A549 (cell line): ENCODE measurements at regions not wholly inside any gene's neighbourhood (a gene's known extent, or its start where the extent isn't known, plus 50 kb on each side); places are given as distances from the start of the nearest gene placed in this dataset.

Experiments used
- CEBPB ChIP-seq, 2 experiments: fragments of >200 bp in 1 of 2; sonication (Bioruptor Twin) in 1 of 2; formaldehyde crosslinking in 1 of 2; IDR thresholded peaks; 2 replicates each; pipeline ENCODE4 v1.6.1; 2012 to 2016
- CTCF ChIP-seq: fragments of >200 bp; sonication (Bioruptor Twin); formaldehyde crosslinking; IDR thresholded peaks from 3 replicates; pipeline ENCODE4 v1.5.1; 2016
- ESRRA ChIP-seq: fragments of 150-350 bp; IDR thresholded peaks from 2 replicates; pipeline ENCODE4 v1.6.1; 2014; ENCODE audit warnings: mild to moderate bottlenecking, low read length, borderline replicate concordance
- HES2 ChIP-seq: fragments of >200 bp; sonication (Bioruptor Twin); formaldehyde crosslinking; IDR thresholded peaks from 2 replicates; pipeline ENCODE4 v1.6.1; 2016
- KDM1A ChIP-seq: fragments of 200-600 bp; sonication (generic); IDR thresholded peaks from 2 replicates; pipeline ENCODE4 v1.6.1; 2016; ENCODE audit warnings: low read depth, mild to moderate bottlenecking
- MAZ ChIP-seq: fragments of 150-350 bp; IDR thresholded peaks from 2 replicates; pipeline ENCODE4 v1.6.1; 2014; ENCODE audit warnings: antibody characterized with exemption, low read depth, low read length, borderline replicate concordance
- POLR2A ChIP-seq: IDR thresholded peaks from 2 replicates; pipeline ENCODE4 v1.6.1; 2012; ENCODE audit warnings: mild to moderate bottlenecking, low read length
- RARB ChIP-seq: fragments of 250-450 bp; sonication (Bioruptor Pico); IDR thresholded peaks from 2 replicates; pipeline ENCODE4 v1.8.0; 2021; ENCODE audit warnings: mild to moderate bottlenecking, moderate library complexity
- REST ChIP-seq: fragments of 200-600 bp; sonication (generic); IDR thresholded peaks from 2 replicates; pipeline ENCODE4 v1.6.1; 2016; ENCODE audit warnings: antibody characterized with exemption, mild to moderate bottlenecking, moderate library complexity

GRCh38 chr20:22213271-22213670, 371.1 kb downstream of the FOXA2 start:
- no peak for TF ChIP-seq CTCF
- TF ChIP-seq CEBPB (IDR thresholded peaks at IDR 0.05), result no peak
- TF ChIP-seq RARB (CRISPR knock-in tag), result no peak
- TF ChIP-seq KDM1A, result no peak
- TF ChIP-seq POLR2A, result no peak
- TF ChIP-seq REST, result no peak
- TF ChIP-seq MAZ, result no peak
- TF ChIP-seq HES2, result no peak
- no peak for TF ChIP-seq ESRRA
